ENCODE measurements at regions not wholly inside any gene's neighbourhood (a gene's known extent, or its start where the extent isn't known, plus 50 kb on each side); places are given as distances from the start of the nearest gene placed in this dataset.

- H3K9me3 ChIP-seq (ENCODE audit: severe bottlenecking): no peaks in the 10 kb centered on the region
- H3K27ac ChIP-seq (ENCODE audit: poor library complexity, severe bottlenecking): no peak overlapping the region
- H3K27me3 ChIP-seq (ENCODE audit: insufficient read depth, poor library complexity, severe bottlenecking): no peaks in the 10 kb centered on the region
- H3K36me3 ChIP-seq (ENCODE audit: low read depth): no peaks in the 10 kb centered on the region
- no peaks in the 10 kb centered on the region for H3K4me1 ChIP-seq (ENCODE audit: insufficient read depth, poor library complexity, severe bottlenecking)
- TF ChIP-seq CTCF (IDR thresholded peaks at IDR 0.05; ENCODE audit: poor library complexity, severe bottlenecking): no peak
- ATAC-seq (ENCODE audit: low read depth) (no peak), DNase-seq (ENCODE audit: low spot score) (no peak)
- H3K4me3 ChIP-seq (ENCODE audit: severe bottlenecking): no peak overlapping the region
Measured at GRCh38 chr5:27742805-27743204, 704.4 kb upstream of the CDH9 start.

DNA sequence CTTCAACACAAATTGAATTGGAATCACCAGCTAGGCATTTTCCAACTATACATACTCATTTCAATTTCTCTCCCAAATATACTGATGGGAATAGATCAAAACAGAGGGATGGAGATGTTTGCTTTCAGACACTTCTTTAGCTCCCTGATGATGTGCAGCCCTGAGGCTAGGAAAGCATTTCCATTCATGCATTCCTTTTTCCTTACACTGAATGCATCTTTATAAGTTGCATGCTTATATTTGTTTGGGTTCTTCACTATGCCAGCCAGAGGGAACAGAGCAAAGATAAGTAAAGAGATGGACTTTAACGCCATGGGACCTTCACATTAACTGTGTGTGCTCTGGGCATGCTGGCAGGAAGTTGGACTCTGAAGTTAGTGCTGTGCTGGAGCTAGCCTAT lies 696.5 kb upstream of the CDH9 start:
- H3K9me3 ChIP-seq (ENCODE audit: severe bottlenecking): no peaks in the 10 kb centered on the region
- H3K36me3 ChIP-seq (ENCODE audit: low read depth): no peaks in the 10 kb centered on the region
- DNase-seq (ENCODE audit: low spot score) (no peak), ATAC-seq (ENCODE audit: low read depth) (no peak)
- H3K27me3 ChIP-seq (ENCODE audit: insufficient read depth, poor library complexity, severe bottlenecking): no peaks in the 10 kb centered on the region
- no peaks in the 10 kb centered on the region for H3K4me1 ChIP-seq (ENCODE audit: insufficient read depth, poor library complexity, severe bottlenecking)
- no peak overlapping the region for H3K27ac ChIP-seq (ENCODE audit: poor library complexity, severe bottlenecking)
- no peak for TF ChIP-seq CTCF (IDR thresholded peaks at IDR 0.05; ENCODE audit: poor library complexity, severe bottlenecking)
- H3K4me3 ChIP-seq (ENCODE audit: severe bottlenecking): no peak overlapping the region

DNA sequence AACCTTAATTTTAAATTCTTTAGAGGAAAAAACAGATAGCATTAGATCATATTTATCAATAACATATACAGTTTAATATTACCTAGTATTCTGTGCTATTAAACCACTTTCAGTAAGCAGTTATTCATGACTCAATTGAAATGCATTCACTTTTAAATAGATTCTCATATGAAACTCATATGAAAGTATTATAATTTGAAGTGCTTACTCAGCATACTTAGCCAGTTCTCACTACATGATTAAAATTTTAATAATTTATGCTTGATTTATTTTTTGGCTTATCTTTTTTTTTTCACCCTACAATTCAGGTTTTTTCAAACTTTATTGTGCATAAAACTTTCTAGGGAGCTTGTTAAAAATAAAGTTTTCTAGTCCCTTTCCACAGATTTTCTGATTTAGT lies 694.9 kb upstream of the CDH9 start:
- Histone ChIP-seq H3K4me3 (ENCODE audit: severe bottlenecking) (no peak overlapping the region), H3K27ac (ENCODE audit: poor library complexity, severe bottlenecking) (no peak overlapping the region), H3K4me1 (ENCODE audit: insufficient read depth, poor library complexity, severe bottlenecking) (no peaks in the 10 kb centered on the region), H3K27me3 (ENCODE audit: insufficient read depth, poor library complexity, severe bottlenecking) (no peaks in the 10 kb centered on the region), H3K36me3 (ENCODE audit: low read depth) (no peaks in the 10 kb centered on the region), H3K9me3 (ENCODE audit: severe bottlenecking) (no peaks in the 10 kb centered on the region)
- no peak for TF ChIP-seq CTCF (IDR thresholded peaks at IDR 0.05; ENCODE audit: poor library complexity, severe bottlenecking)
- DNase-seq (ENCODE audit: low spot score): no peak
- no peak for ATAC-seq (ENCODE audit: low read depth)

DNA sequence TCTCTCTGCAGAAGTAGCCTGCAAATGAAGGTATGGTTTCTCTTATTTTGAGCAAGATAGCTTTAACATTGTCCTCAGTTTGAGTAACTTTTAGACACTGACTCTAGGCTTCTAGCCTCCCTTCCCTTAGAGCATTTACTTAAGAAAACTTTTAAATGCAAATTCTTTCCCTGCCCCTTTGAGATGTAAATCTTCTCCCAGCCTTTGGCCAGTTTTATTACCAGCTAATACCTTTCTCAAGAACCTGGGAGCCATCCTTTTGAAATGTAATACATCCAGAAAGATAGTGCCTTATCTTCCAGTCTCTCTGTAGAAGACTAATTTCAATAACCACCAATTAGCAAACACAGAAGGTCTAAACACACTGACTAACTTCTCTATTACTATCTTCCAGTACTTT lies 688.9 kb upstream of the CDH9 start:
- H3K4me1 ChIP-seq (ENCODE audit: insufficient read depth, poor library complexity, severe bottlenecking): no peaks in the 10 kb centered on the region
- no peaks in the 10 kb centered on the region for H3K36me3 ChIP-seq (ENCODE audit: low read depth)
- no peak overlapping the region for H3K4me3 ChIP-seq (ENCODE audit: severe bottlenecking)
- no peak overlapping the region for H3K27ac ChIP-seq (ENCODE audit: poor library complexity, severe bottlenecking)
- ATAC-seq (ENCODE audit: low read depth) (no peak), DNase-seq (ENCODE audit: low spot score) (no peak)
- TF ChIP-seq CTCF (IDR thresholded peaks at IDR 0.05; ENCODE audit: poor library complexity, severe bottlenecking): no peak
- H3K9me3 ChIP-seq (ENCODE audit: severe bottlenecking): no peaks in the 10 kb centered on the region
- H3K27me3 ChIP-seq (ENCODE audit: insufficient read depth, poor library complexity, severe bottlenecking): no peaks in the 10 kb centered on the region

GRCh38 chr5:27722337-27722736 lies 684.0 kb upstream of the CDH9 start:
- DNase-seq (ENCODE audit: low spot score) (no peak), ATAC-seq (ENCODE audit: low read depth) (no peak)
- no peaks in the 10 kb centered on the region for H3K4me1 ChIP-seq (ENCODE audit: insufficient read depth, poor library complexity, severe bottlenecking)
- no peak overlapping the region for H3K4me3 ChIP-seq (ENCODE audit: severe bottlenecking)
- no peaks in the 10 kb centered on the region for H3K9me3 ChIP-seq (ENCODE audit: severe bottlenecking)
- H3K27ac ChIP-seq (ENCODE audit: poor library complexity, severe bottlenecking): no peak overlapping the region
- H3K36me3 ChIP-seq (ENCODE audit: low read depth): no peaks in the 10 kb centered on the region
- H3K27me3 ChIP-seq (ENCODE audit: insufficient read depth, poor library complexity, severe bottlenecking): no peaks in the 10 kb centered on the region
- no peak for TF ChIP-seq CTCF (IDR thresholded peaks at IDR 0.05; ENCODE audit: poor library complexity, severe bottlenecking)
